ENCODE measurements at regions not wholly inside any gene's neighbourhood (a gene's known extent, or its start where the extent isn't known, plus 50 kb on each side); places are given as distances from the start of the nearest gene placed in this dataset.

DNA sequence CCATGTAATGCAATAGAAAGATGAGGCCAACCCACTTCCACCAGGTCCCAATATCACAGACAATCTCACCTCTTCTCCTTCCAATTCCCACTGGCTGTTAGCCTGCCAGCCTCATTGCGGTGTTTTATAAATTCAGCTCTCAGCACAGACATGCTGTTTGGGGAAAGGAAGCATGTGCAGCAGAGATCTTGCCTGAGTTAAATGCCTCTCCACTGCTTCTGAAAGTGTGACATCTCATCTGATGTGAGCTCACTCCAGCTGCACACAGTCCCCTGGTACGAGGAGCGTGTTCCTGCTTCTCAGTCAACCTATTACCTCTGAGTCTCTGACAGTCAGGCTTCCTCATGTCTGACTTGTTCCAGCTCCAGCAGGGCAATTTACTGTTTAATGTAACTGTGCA, 122.7 kb upstream of the GUCY1A2 start:
- TF ChIP-seq, protein P1, sequence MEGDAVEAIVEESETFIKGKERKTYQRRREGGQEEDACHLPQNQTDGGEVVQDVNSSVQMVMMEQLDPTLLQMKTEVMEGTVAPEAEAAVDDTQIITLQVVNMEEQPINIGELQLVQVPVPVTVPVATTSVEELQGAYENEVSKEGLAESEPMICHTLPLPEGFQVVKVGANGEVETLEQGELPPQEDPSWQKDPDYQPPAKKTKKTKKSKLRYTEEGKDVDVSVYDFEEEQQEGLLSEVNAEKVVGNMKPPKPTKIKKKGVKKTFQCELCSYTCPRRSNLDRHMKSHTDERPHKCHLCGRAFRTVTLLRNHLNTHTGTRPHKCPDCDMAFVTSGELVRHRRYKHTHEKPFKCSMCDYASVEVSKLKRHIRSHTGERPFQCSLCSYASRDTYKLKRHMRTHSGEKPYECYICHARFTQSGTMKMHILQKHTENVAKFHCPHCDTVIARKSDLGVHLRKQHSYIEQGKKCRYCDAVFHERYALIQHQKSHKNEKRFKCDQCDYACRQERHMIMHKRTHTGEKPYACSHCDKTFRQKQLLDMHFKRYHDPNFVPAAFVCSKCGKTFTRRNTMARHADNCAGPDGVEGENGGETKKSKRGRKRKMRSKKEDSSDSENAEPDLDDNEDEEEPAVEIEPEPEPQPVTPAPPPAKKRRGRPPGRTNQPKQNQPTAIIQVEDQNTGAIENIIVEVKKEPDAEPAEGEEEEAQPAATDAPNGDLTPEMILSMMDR (IDR thresholded peaks at IDR 0.05) = no peak
- no peak for TF ChIP-seq POLR2A (IDR thresholded peaks at IDR 0.05)
